ENCODE measurements at regions not wholly inside any gene's neighbourhood (a gene's known extent, or its start where the extent isn't known, plus 50 kb on each side); places are given as distances from the start of the nearest gene placed in this dataset.
"Not testable (repeated sequence)": the region's sequence is repeated elsewhere in the genome, so short reads cannot be mapped to it uniquely, and the experiment has no call there.

GRCh38 chr3:163368168-163368567 lies 1710.1 kb downstream of the SI start:
- Histone ChIP-seq H3K27me3 (ENCODE audit: insufficient read depth, low read length) (no peaks in the 10 kb centered on the region), H3K27ac (ENCODE audit: low read depth, low read length) (no peak overlapping the region), H3K4me1 (ENCODE audit: control insufficient read depth, insufficient read depth, low read length, unreplicated experiment) (peaks cover 9% of the 10 kb centered on the region), H2AFZ (ENCODE audit: low read length, unreplicated experiment) (no peak overlapping the region), H3K36me3 (ENCODE audit: insufficient read depth, low read length) (no peaks in the 10 kb centered on the region), H3K4me3 (ENCODE audit: low read depth, low read length) (no peak overlapping the region), H3K79me2 (ENCODE audit: control insufficient read depth, insufficient read depth, low read length, unreplicated experiment) (no peaks in the 10 kb centered on the region)

GRCh38 chr3:163364717-163365116 lies 1713.6 kb downstream of the SI start:
- peaks cover 9% of the 10 kb centered on the region for H3K4me1 ChIP-seq (ENCODE audit: control insufficient read depth, insufficient read depth, low read length, unreplicated experiment)
- no peak overlapping the region for H2AFZ ChIP-seq (ENCODE audit: low read length, unreplicated experiment)
- no peak overlapping the region for H3K27ac ChIP-seq (ENCODE audit: low read depth, low read length)
- no peaks in the 10 kb centered on the region for H3K79me2 ChIP-seq (ENCODE audit: control insufficient read depth, insufficient read depth, low read length, unreplicated experiment)
- no peaks in the 10 kb centered on the region for H3K27me3 ChIP-seq (ENCODE audit: insufficient read depth, low read length)
- no peak overlapping the region for H3K4me3 ChIP-seq (ENCODE audit: low read depth, low read length)
- no peaks in the 10 kb centered on the region for H3K36me3 ChIP-seq (ENCODE audit: insufficient read depth, low read length)

DNA sequence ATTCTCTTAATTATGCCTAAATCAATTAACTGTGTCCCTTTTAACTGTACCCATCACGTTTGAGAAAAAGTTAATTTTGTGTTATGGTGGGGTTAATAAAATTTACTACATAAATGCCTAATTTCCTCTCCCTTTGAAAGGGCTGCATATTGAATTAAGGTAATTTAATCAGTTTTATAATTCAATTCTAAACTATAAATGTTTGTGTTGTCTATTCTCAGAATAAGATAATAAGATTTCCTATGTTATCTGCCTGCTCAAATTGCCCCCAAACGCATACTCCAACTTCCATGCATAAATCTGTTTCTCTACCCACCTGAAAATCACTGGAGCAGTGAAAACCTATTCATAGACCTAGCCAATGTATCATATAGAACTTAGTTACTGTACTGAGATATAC lies 1716.1 kb downstream of the SI start:
- H2AFZ ChIP-seq (ENCODE audit: low read length, unreplicated experiment): no peak overlapping the region
- no peak overlapping the region for H3K27ac ChIP-seq (ENCODE audit: low read depth, low read length)
- H3K4me1 ChIP-seq (ENCODE audit: control insufficient read depth, insufficient read depth, low read length, unreplicated experiment): no peaks in the 10 kb centered on the region
- no peaks in the 10 kb centered on the region for H3K36me3 ChIP-seq (ENCODE audit: insufficient read depth, low read length)
- H3K27me3 ChIP-seq (ENCODE audit: insufficient read depth, low read length): no peaks in the 10 kb centered on the region
- no peak overlapping the region for H3K4me3 ChIP-seq (ENCODE audit: low read depth, low read length)
- H3K79me2 ChIP-seq (ENCODE audit: control insufficient read depth, insufficient read depth, low read length, unreplicated experiment): no peaks in the 10 kb centered on the region

DNA sequence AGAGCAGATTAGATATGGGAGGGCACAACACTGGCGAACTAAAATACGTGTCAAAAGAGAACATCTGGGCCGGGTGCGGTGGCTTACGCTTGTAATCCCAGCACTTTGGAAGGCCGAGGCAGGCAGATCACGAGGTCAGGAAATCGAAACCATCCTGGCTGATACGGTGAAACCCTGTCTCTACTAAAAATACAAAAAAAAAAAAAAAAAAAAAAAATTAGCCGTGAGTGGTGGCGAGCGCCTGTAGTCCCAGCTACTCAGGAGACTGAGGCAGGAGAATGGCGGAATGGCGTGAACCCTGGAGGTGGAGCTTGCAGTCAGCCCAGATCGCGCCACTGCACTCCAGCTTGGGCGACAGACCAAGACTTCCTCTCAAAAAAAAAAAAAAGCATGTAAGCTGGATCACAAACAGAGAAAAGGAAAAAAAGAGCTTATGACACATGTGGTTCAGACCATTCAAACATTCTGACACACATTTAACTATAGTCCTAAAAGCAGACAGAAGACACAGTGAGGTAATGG lies 1716.9 kb downstream of the SI start:
- H3K27me3 ChIP-seq (ENCODE audit: insufficient read depth, low read length); H2AFZ ChIP-seq (ENCODE audit: low read length, unreplicated experiment); H3K4me3 ChIP-seq (ENCODE audit: low read depth, low read length); H3K4me1 ChIP-seq (ENCODE audit: control insufficient read depth, insufficient read depth, low read length, unreplicated experiment); H3K36me3 ChIP-seq (ENCODE audit: insufficient read depth, low read length); H3K27ac ChIP-seq (ENCODE audit: low read depth, low read length); H3K79me2 ChIP-seq (ENCODE audit: control insufficient read depth, insufficient read depth, low read length, unreplicated experiment): not testable (repeated sequence)

- Histone ChIP-seq H3K79me2 (ENCODE audit: control insufficient read depth, insufficient read depth, low read length, unreplicated experiment) (no peaks in the 10 kb centered on the region), H2AFZ (ENCODE audit: low read length, unreplicated experiment) (no peak overlapping the region), H3K4me3 (ENCODE audit: low read depth, low read length) (0 out of 2 replicates have a peak overlapping the region, but pooled peaks have one; percentile 21), H3K36me3 (ENCODE audit: insufficient read depth, low read length) (no peaks in the 10 kb centered on the region), H3K4me1 (ENCODE audit: control insufficient read depth, insufficient read depth, low read length, unreplicated experiment) (no peaks in the 10 kb centered on the region), H3K27me3 (ENCODE audit: insufficient read depth, low read length) (no peaks in the 10 kb centered on the region), H3K27ac (ENCODE audit: low read depth, low read length) (no peak overlapping the region; the same call in 1 of the 2 replicates)
These were observed 1730.4 kb downstream of the SI start for GRCh38 chr3:163347944-163348343.

- no peak overlapping the region for H3K27ac ChIP-seq (ENCODE audit: low read depth, low read length)
These were observed 1742.9 kb downstream of the SI start for GRCh38 chr3:163335429-163335828.

DNA sequence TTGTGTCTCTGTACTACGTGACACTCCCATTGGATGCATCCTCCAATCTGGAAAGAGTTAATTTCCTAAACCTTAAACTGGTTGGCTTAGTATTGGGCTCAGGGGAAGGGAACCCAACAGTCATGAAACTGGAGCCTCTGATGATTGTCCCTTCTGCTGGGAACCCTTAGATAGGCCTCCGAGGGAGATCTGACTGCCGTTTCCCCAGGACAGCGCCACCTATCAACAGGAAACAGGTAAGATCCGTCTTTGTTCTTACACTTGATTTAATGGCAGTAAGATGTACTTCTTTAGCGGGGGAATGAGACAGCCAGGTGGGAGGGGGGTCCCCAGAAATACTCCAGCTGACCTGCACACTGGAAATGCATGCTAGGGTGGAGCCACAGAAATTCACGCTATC lies 1749.6 kb downstream of the SI start:
- Histone ChIP-seq H2AFZ (ENCODE audit: low read length, unreplicated experiment) (no peak overlapping the region), H3K4me1 (ENCODE audit: control insufficient read depth, insufficient read depth, low read length, unreplicated experiment) (no peaks in the 10 kb centered on the region), H3K27ac (ENCODE audit: low read depth, low read length) (no peak overlapping the region), H3K4me3 (ENCODE audit: low read depth, low read length) (no peak overlapping the region), H3K79me2 (ENCODE audit: control insufficient read depth, insufficient read depth, low read length, unreplicated experiment) (no peaks in the 10 kb centered on the region), H3K27me3 (ENCODE audit: insufficient read depth, low read length) (no peaks in the 10 kb centered on the region), H3K36me3 (ENCODE audit: insufficient read depth, low read length) (no peaks in the 10 kb centered on the region)

More at GRCh38 chr3:163335429-163335828, 1742.9 kb downstream of the SI start:
- Histone ChIP-seq H3K79me2 (ENCODE audit: control insufficient read depth, insufficient read depth, low read length, unreplicated experiment) (no peaks in the 10 kb centered on the region), H3K36me3 (ENCODE audit: insufficient read depth, low read length) (no peaks in the 10 kb centered on the region), H3K4me1 (ENCODE audit: control insufficient read depth, insufficient read depth, low read length, unreplicated experiment) (no peaks in the 10 kb centered on the region), H2AFZ (ENCODE audit: low read length, unreplicated experiment) (no peak overlapping the region), H3K27me3 (ENCODE audit: insufficient read depth, low read length) (no peaks in the 10 kb centered on the region), H3K4me3 (ENCODE audit: low read depth, low read length) (no peak overlapping the region)

- Histone ChIP-seq H3K79me2 (ENCODE audit: control insufficient read depth, insufficient read depth, low read length, unreplicated experiment) (no peaks in the 10 kb centered on the region), H3K4me3 (ENCODE audit: low read depth, low read length) (no peak overlapping the region), H3K27me3 (ENCODE audit: insufficient read depth, low read length) (no peaks in the 10 kb centered on the region), H3K36me3 (ENCODE audit: insufficient read depth, low read length) (no peaks in the 10 kb centered on the region), H3K4me1 (ENCODE audit: control insufficient read depth, insufficient read depth, low read length, unreplicated experiment) (no peaks in the 10 kb centered on the region), H3K27ac (ENCODE audit: low read depth, low read length) (no peak overlapping the region), H2AFZ (ENCODE audit: low read length, unreplicated experiment) (no peak overlapping the region)
These were observed 1751.2 kb downstream of the SI start for GRCh38 chr3:163327086-163327485.

DNA sequence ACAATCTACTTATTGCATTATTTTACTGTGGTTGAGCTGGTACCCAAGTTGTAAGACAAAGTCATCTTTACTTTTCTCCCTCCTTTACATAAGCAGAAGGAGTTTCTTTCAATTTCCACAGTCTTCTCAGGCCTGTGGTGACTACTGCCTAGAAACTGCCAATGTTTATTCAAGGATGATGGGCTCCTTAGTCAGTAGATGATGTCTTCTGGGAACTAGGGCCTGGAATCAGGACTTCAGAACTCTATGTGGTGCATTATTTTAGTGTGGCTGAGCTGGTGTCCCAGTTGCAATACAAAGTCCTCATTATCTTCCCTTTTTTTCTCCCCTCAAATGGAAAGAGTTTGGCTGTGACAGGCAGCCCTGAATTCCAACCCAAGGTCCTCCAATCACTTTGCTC lies 1762.5 kb downstream of the SI start:
- peak overlapping the region; percentile 74 for H3K27ac ChIP-seq (ENCODE audit: low read depth, low read length)
- H3K27me3 ChIP-seq (ENCODE audit: insufficient read depth, low read length): no peaks in the 10 kb centered on the region
- peaks cover 17% of the 10 kb centered on the region for H3K4me1 ChIP-seq (ENCODE audit: control insufficient read depth, insufficient read depth, low read length, unreplicated experiment)

GRCh38 chr3:163306405-163306804 lies 1771.9 kb downstream of the SI start:
- Histone ChIP-seq H3K79me2 (ENCODE audit: control insufficient read depth, insufficient read depth, low read length, unreplicated experiment) (no peaks in the 10 kb centered on the region), H3K27ac (ENCODE audit: low read depth, low read length) (no peak overlapping the region), H3K4me1 (ENCODE audit: control insufficient read depth, insufficient read depth, low read length, unreplicated experiment) (no peaks in the 10 kb centered on the region), H3K27me3 (ENCODE audit: insufficient read depth, low read length) (no peaks in the 10 kb centered on the region), H3K36me3 (ENCODE audit: insufficient read depth, low read length) (no peaks in the 10 kb centered on the region), H2AFZ (ENCODE audit: low read length, unreplicated experiment) (no peak overlapping the region), H3K4me3 (ENCODE audit: low read depth, low read length) (no peak overlapping the region)

More for the DNA sequence above, 1762.5 kb downstream of the SI start:
- Histone ChIP-seq H2AFZ (ENCODE audit: low read length, unreplicated experiment) (peak overlapping the region; percentile 85), H3K79me2 (ENCODE audit: control insufficient read depth, insufficient read depth, low read length, unreplicated experiment) (no peaks in the 10 kb centered on the region), H3K4me3 (ENCODE audit: low read depth, low read length) (peak overlapping the region; percentile 33; the same call in 1 of the 2 replicates), H3K36me3 (ENCODE audit: insufficient read depth, low read length) (no peaks in the 10 kb centered on the region)

GRCh38 chr3:163273694-163274093 lies 1777.1 kb downstream of the OTOL1 start:
- H3K4me3 ChIP-seq (ENCODE audit: low read depth, low read length): no peak overlapping the region
- no peak overlapping the region for H2AFZ ChIP-seq (ENCODE audit: low read length, unreplicated experiment)
- H3K27ac ChIP-seq (ENCODE audit: low read depth, low read length): no peak overlapping the region
- H3K79me2 ChIP-seq (ENCODE audit: control insufficient read depth, insufficient read depth, low read length, unreplicated experiment): no peaks in the 10 kb centered on the region
- no peaks in the 10 kb centered on the region for H3K27me3 ChIP-seq (ENCODE audit: insufficient read depth, low read length)
- H3K4me1 ChIP-seq (ENCODE audit: control insufficient read depth, insufficient read depth, low read length, unreplicated experiment): no peaks in the 10 kb centered on the region
- H3K36me3 ChIP-seq (ENCODE audit: insufficient read depth, low read length): no peaks in the 10 kb centered on the region
